Ishikawa (cell line): ENCODE measurements at regions not wholly inside any gene's neighbourhood (a gene's known extent, or its start where the extent isn't known, plus 50 kb on each side); places are given as distances from the start of the nearest gene placed in this dataset.

Experiments
- CREB1 ChIP-seq: IDR thresholded peaks from 2 replicates; pipeline ENCODE4 v1.6.1; 2012; ENCODE audit warnings: low read depth
- EP300 ChIP-seq: IDR thresholded peaks from 2 replicates; pipeline ENCODE4 v1.6.1; 2012; ENCODE audit warnings: borderline replicate concordance
- TAF1 ChIP-seq: IDR thresholded peaks from 2 replicates; pipeline ENCODE4 v1.6.1; 2012; ENCODE audit warnings: low read depth, mild to moderate bottlenecking
- TCF12 ChIP-seq: IDR thresholded peaks from 2 replicates; pipeline ENCODE4 v1.6.1; 2012; ENCODE audit warnings: low read depth
- TF ChIP-seq, protein P1 (sequence below): IDR thresholded peaks from 2 replicates; pipeline ENCODE4 v1.6.1; 2012; ENCODE audit warnings: low read depth, mild to moderate bottlenecking
- TF ChIP-seq, protein P2 (sequence below): IDR thresholded peaks from 2 replicates; pipeline ENCODE4 v1.6.1; 2012

- TF ChIP-seq, protein P1, sequence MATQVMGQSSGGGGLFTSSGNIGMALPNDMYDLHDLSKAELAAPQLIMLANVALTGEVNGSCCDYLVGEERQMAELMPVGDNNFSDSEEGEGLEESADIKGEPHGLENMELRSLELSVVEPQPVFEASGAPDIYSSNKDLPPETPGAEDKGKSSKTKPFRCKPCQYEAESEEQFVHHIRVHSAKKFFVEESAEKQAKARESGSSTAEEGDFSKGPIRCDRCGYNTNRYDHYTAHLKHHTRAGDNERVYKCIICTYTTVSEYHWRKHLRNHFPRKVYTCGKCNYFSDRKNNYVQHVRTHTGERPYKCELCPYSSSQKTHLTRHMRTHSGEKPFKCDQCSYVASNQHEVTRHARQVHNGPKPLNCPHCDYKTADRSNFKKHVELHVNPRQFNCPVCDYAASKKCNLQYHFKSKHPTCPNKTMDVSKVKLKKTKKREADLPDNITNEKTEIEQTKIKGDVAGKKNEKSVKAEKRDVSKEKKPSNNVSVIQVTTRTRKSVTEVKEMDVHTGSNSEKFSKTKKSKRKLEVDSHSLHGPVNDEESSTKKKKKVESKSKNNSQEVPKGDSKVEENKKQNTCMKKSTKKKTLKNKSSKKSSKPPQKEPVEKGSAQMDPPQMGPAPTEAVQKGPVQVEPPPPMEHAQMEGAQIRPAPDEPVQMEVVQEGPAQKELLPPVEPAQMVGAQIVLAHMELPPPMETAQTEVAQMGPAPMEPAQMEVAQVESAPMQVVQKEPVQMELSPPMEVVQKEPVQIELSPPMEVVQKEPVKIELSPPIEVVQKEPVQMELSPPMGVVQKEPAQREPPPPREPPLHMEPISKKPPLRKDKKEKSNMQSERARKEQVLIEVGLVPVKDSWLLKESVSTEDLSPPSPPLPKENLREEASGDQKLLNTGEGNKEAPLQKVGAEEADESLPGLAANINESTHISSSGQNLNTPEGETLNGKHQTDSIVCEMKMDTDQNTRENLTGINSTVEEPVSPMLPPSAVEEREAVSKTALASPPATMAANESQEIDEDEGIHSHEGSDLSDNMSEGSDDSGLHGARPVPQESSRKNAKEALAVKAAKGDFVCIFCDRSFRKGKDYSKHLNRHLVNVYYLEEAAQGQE: no peak
- no peak for TF ChIP-seq EP300
- TF ChIP-seq, protein P2, sequence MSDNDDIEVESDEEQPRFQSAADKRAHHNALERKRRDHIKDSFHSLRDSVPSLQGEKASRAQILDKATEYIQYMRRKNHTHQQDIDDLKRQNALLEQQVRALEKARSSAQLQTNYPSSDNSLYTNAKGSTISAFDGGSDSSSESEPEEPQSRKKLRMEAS: no peak
- TF ChIP-seq CREB1: no peak
- no peak for TF ChIP-seq TAF1
- no peak for TF ChIP-seq TCF12
These were observed 605.9 kb downstream of the ELAVL2 start for GRCh38 chr9:23220171-23220570.
